Putamen (tissue), 1 donor: ENCODE measurements at regions not wholly inside any gene's neighbourhood (a gene's known extent, or its start where the extent isn't known, plus 50 kb on each side); places are given as distances from the start of the nearest gene placed in this dataset.
A peak's percentile ranks its signal among the peaks of the same experiment; 100 is the strongest.
"Not testable (repeated sequence)": the region's sequence is repeated elsewhere in the genome, so short reads cannot be mapped to it uniquely, and the experiment has no call there.

ENCODE experiments used
- DNase-seq: peaks from one replicate; pipeline ENCODE4 v3.0.0-alpha.2; 2016; ENCODE audit warnings: low spot score

DNA sequence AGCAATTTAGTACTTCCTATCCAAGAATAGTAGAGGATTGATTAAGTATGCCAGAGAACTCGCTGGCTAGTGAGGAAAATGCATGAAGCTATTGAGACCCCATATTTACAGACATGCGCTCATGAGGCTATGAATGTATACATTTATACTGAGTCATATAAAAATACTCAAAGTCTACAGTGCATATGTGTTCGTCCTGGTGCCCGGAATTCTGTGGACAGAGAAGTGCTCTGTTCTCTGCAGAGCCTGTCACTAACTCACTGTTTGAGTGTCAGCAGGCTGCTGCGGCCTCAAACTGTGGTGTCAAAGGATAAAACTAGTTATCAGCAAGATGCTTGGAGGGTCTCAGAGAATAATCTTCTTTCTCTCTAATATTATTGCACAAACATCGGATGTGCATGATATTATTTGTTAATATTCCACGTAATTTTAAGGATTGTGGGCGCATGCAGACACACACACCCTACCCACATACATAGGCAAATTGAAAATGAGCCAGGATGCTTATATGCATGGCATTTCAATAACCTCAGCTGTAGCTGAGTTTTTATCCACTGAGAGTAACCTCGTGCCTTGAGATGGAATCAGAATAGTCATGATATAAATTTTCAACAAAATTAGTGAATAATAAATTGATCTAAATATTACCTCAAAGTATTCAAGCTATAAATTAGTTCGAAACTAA lies 50.0 kb upstream of the TSC22D2 start:
- DNase-seq = no peak

DNA sequence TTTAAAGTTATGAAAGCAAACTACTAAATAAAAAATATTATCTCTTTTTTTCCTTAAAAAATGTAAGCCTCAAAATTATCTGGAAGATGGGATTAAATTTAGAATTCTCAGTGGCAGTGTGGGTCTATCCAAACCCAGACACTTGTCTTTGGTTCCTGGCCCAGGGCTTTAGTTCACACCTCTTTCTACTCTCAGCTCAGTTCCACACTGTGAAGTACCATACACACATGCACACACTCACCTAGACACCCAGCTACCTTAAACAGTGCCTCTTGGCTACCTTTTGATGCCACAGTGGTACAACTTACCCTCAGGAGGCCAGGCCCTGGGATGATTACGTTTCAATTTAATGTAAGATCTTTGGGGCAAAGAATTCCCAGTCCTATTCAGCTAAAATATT lies 51.0 kb upstream of the TSC22D2 start:
- DNase-seq = no peak

DNA sequence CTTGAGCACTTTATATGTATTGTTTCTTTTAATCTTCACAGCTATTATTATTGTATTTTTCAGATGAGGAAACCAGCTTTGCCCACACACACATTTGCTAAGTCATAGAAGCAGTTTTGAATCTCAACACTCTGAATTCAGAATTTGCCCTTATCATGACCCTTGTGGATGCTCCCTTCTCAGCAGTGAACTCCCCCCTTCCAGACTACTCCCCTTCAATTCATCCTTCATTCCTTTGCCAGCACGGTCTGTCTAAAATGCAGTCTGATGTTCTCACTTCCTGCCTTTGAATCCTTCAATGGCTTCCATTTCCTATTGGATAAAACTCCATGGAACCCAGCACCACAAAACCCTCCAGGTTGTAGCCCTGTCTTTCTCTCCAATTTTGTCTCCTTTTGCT lies 52.5 kb upstream of the TSC22D2 start:
- DNase-seq = no peak

DNA sequence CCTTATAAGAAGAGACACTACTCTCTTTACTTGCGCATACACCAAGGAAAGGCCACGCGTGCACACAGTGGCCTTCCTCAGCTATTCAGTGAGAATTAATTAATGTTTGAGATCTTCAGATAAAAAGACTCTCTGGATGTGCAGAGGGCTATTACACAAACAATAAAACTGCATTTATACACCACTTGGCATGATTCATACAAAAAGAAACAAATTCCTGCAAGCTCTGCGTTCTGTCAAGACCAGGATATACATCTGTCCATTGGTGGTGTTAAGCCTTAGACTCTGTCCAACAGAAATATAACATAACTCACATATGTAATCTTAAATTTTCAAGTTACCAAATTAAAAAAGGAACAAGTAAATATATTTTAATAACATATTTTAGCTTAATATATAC lies 55.2 kb upstream of the TSC22D2 start:
- no peak for DNase-seq

DNA sequence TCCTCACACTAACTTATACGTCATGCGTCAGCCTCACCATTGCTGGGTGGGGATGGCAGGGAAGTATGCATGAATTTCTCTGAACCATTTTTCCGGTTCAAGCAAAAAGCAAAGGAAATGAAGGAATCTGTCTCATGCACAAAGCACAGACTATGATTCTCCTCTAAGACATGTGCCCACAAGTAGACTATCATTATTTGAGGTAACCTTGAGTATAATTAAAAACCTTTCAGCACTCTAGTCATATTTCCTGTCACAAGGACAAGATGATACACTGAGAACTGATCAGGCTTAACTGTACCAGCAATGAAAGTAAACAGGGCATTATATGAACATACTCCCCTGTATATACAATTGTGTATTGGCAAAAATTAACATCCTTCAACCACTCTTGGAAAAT lies 56.7 kb upstream of the TSC22D2 start:
- no peak for DNase-seq

DNA sequence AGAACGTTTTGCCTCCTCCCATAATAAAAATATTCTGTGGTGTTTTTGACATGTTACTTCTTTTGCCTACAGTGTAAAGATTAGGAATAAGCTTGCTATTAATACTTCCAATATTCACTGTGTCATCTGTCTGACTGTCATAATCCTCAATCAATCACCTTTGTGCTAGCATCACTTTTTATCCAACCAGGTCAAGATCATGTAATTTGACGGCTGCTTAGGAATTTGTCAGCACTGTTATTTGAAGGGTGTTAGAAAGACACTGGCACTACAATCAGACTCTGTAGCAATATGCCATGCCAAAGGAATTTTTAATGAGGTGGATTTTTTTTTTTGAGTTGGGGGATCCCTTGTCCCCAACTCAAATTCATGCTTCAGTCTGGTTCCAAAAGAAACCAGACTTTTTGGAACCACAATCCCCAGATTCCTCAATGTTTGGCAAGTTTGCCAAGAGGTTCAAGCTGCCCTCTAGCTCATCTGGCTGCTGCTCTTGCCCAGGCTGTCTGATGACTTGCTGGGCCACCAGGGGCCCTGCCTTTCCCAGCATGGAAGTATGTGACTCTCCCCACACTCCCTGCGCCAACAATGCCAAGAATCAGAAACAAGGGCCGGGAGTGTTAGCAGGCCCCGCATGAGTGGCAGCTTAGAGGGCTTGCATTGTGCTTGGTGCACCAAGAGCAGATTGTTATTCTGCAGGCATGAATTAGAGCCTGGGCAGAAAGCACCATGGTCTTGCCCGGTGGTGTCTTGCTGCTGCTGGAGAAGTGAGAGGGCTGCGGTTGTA lies 58.6 kb upstream of the TSC22D2 start:
- peak; percentile 93 for DNase-seq

DNA sequence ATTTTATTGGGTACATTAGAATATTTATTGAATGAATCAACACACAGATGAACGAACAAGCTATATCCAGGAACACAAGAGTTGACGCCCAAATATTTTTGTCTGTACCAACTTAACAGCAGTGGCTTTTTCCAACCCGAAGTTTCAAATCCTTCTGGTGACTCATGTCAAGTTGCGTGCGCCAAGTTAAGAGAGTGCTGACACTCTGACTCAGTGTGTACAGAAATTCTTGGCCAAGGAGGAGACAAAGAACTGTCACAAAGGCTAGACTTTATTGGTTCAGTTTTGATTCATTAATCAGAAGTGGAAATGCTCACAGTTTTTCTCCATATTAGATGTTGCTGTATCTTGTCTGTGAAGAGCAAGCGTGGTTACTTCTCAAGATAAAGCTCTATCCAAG lies 59.6 kb upstream of the TSC22D2 start:
- DNase-seq = no peak

DNA sequence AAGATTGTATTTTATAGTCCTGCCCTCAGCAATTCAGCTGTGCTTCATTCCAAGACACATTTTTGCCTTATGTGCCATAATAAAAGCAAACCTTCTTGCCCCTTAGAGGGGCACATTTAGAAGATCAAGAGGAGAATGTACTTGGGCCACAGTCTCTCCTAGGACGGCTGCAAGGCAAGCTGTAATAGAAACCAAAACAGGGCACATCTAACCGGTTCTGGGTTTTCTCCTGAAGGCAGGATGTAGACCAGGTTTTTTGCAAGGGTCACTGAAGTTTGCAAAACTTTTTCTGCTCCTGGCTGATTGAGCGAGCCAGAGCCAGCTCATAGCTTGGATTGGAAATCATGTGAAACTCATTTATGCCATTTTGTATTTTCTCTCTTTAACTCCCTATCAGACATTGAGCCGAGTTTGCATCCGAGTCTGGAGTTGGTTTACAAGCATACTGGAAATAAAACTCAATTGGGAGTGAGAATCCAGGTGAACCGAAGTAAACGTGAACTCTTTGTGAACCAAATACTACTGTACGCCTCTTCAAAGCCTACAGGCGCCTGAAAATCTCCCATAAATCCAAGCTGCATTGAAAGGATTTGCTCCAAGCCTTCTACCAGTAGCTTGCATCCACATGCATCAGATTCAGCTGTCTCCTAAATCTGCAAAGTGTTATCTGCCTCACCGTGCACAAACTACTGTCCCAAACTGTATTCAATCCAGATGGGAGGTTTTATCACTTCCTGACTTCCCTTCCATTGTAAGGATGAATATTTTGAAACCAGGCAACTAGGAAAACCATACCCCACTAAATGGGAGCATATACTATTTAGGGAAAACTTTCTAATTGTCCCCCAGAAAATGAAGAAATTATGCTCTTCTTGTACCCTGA lies 60.9 kb upstream of the TSC22D2 start:
- DNase-seq = no peak

DNA sequence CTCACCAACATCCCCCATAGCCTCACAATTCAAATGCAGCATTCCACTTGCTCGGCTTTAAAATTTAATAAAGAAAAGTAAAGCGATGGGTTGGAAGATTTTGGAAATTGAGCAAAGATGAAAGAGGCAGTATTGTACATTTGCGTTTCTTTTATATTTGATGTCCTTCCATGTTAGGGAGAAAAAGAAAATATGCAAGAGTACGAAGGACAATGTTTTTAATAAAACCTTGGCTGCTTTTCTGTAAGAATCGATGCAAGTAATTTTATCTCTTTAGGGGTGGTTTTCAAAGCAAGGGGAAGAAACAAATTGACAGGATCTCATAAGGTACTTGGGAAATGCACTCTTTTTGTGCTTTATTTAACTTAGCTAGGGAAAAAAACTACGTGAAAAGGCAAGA lies 61.8 kb upstream of the TSC22D2 start:
- DNase-seq = no peak

DNA sequence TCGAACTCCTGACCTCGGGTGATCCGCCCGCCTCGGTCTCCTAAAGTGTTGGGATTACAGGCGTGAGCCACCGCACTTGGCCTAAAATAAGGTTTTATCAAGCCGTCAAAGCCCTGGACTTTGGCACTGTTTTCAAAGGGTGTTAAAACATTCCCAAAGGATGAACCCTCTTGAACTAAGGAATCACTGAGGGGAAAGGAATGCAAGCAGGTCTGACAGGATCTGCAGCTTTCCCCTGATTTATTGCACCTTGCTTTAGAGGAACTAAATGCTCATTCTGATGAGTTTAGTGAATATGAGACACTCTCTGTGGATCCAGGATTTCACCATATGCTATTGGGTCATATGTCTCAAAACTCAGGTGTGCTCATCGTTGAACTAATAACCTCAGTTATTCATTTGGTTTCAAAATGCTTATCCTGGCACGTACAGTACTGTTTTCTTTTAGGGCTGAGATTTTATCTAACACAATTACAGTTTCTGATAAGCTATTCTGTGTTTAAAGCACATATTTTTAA lies 63.0 kb upstream of the TSC22D2 start:
- no peak for DNase-seq

DNA sequence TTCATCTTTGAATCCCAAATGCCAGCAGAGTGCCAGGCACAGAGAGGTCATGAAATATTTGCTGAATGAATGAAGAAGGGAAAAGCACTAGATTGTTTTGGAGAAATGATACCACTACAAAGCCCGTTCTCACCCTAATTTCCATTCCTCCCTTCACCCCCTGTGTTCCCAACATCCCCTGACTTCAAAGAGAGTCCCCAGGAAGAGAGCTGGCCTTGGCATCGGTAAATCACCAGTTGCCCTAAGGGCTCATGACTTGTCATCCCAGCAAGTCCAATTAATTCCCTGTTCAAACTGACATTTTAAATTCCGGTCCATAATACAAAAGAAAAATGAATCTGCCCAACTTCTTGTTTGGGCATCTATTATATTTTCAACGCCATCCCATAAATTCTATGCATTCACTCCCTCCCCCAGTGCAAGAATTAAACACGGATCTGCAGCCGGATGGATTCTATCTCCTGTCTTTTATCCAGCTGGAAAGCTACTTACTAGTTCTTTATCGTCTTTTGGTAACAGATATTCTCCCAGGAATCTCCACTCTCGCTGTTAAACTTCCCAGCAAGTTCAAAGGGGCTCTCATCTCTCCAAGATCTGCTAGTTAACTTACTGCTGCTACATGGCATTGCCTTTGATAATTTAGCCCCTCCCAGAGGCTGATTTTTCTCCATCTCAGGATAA lies 63.9 kb upstream of the TSC22D2 start:
- DNase-seq = no peak

DNA sequence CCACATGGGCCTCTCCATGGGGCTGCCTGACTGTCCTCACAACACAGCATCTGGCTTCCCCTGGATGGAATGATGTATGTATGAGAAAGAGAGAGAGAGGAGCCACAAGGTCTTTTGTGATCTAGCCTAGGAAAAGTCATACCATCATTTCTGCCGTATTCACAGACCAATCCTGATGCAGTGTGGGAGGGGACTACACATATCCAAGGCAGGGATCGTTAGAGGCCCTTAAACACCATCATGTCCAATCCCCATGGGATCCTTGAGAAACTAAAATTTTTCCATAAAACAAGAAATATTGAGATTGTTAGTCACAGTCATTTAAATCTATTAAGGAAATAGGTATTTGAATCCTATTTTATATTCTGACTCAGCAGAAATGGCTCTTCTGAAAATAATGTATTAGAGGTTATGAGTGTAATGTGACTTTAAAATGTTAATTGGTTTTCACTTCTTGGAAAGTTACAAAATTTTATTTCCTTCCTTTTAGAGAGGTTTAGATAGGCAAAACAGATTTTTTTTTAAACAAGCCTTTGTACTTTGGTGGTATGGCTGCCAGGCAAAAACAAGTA lies 65.1 kb upstream of the TSC22D2 start:
- DNase-seq = no peak

DNA sequence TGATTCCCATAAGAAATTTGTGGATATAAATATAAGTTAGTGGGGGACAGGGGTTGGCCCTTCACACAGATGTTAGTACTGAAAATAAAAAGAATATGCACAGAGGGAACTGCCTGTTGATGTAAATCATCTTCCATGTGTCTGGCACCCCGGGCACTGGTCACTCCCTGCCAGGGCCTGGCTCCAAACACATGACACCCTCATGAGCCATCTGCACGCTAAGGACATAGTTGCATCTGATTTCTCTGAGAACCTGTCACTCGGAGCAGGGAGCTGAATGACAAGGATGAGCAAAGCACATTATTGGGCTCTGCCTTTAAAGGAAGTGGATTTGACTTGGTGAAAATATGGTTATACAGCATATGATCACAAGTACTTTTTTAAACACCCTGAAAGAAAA lies 66.2 kb upstream of the TSC22D2 start:
- no peak for DNase-seq

DNA sequence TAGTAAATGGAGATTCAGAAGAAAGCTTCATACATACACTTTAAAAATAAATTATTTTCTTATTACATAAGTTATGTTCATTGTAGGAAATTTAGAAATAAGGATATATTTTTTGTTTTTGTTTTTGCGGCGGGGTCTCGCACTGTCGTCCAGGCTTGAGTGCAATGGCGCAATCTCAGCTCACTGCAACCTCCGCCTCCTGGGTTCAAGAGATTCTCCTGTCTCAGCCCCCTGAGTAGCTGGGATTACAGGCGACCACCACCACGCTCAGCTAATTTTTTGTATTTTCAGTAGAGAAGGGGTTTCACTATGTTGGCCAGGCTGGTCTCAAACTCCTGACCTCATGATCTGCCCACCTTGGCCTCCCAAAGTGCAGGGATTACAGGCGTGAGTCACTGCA lies 71.7 kb upstream of the TSC22D2 start:
- DNase-seq = not testable (repeated sequence)

DNA sequence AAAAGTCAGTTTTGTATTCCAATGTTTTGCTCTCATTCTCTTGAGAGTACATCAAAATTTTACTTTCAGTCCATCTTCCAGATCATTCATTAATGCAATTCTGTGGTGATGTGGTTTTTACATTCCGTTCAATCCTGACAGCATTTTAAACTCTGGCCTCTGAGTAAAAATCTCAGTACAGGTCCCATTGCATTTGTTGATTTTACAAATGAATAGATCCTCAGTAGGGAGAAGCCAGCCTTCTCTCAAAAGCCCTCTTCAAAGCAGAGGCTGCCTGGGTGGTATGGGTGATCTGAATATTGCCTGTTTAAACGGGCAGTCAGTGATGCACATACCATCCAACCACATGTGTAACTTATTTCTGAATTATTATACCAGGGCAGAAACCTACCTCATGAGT lies 72.5 kb upstream of the TSC22D2 start:
- DNase-seq = no peak

DNA sequence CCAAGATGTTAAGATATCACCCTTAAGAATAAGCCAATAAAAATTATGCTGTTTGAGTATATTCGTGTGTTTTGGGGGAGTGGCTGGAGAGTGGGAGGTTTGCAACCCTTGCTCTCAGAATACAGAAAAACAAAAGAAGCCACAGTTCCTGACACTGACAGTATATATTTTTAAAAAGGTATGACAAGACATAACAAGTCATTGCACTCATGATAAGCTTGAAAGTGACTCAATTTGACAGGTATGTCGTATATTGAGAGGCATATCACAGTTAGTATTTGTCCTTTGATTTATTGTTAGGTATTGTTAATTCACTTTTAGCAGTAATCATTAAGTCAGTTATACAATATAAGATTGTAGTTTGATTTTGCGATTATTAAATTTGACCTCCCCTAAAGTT lies 73.1 kb upstream of the TSC22D2 start:
- DNase-seq = no peak

DNA sequence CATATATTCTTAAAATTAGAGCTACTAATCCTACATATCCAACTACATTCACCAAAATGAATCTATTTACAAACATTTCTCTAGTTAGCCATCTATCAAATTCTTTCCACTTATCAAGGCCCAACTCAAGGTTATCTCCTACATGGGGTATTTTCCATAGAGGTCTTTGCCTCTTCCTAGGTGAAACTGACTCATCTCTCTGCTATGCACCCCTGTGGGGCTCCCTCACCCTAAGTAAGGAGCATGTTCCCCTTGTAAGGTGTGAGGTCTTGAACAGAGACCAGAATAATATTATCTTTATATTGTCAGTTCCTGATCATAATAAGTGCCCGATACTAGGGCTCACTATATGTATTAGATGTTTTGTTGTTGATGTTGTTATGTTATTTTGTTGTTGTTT lies 74.6 kb upstream of the TSC22D2 start:
- no peak for DNase-seq

DNA sequence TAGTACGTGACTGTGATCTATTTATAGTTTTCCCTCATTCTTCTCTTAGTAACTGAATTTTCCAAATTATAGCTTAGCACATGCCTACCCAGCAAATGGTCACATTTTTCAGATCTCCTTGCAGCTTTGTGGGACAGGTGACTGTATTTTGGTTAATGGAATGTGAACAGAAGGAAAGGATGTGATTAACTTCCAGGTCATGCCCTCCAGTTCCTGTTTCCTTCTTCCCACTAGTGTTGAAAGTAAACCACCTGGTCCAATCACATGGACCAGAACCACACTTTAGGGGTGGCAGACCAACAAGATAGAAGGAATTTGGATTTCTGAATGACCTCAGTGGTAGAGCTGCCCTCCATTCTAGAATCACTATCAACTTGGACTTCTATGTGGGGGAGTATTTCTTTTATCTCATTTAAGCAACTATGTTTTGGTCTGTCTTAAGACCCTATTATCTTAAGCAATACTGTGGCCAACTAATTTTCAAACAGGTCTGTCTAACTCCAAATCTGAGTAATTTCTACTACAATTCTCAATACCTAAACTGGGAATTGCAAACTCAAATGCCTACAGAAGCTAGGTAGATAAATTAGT lies 76.0 kb upstream of the TSC22D2 start:
- no peak for DNase-seq

DNA sequence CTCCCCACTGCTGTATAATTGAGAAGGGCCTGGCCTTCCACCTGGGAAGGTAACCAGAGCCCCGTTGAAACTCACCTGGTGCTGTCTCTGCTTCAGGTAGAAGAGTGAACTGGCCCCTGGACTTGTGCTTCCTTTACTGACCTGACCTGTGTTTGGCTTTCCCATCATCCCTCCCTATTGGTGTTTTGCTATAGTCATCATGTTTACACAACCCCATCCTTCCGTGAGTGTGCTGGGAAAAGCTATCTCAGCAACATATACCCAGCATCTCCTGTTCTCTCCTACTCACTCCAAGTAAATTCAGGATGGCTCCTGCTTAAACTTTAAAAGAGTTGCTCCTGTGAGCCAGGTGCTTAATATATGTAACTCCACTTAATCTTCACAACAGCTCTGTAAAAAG lies 77.2 kb upstream of the TSC22D2 start:
- DNase-seq = no peak

DNA sequence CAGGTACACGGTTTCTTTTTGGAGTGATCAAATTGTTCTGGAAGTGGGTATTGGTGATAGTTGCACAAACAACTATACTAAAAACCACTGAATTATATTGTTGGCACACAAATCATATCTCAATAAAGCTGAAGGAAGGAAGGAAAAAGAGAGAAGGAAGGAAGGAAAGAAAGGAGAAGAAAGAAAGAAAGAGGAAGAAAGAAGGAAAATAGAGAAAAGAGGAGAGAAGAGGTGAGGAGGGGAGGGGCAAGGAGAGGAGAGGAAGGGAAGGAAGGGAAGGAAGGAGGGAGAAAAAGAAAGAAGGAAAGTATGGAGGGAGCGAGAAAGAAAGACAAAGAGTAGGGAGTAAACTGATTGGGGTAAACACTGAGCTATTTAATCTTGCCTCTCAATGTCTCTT lies 77.9 kb upstream of the TSC22D2 start:
- DNase-seq = no peak

DNA sequence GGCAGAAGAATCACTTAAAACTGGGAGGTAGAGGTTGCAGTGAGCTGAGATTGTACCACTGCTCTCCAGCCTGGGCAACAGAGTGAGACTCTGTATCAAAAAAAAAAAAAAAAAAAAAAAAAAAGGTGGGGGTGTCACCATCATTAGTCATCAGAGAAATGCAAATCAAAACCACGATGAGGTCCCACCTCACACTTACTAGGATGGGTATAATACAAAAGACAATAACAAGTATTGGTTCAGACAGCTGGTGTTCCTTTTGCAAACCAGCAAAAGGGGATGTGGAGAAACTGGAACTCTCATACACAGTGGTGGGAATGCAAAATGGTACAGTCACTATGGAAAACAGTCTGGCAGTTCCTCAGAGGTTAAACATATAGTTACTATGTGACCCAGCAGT lies 78.7 kb upstream of the TSC22D2 start:
- DNase-seq = no peak
